Left cardiac atrium (tissue), 4 donors: ENCODE measurements at regions not wholly inside any gene's neighbourhood (a gene's known extent, or its start where the extent isn't known, plus 50 kb on each side); places are given as distances from the start of the nearest gene placed in this dataset.

ENCODE experiments used
- ATAC-seq, 2 donors: fragments of 200-7000 bp; cut with Tn5 transposase; one replicate each; pipeline ENCODE4 v1.9.1; 2020; ENCODE audit warnings: mild to moderate bottlenecking in 2 of 2, moderate library complexity in 2 of 2
- DNase-seq: peaks from one replicate; pipeline ENCODE4 v3.0.0-alpha.2; 2020
- intact Hi-C, 2 donors: fragments of 100-400 bp; cut with DNase I; formaldehyde crosslinking; loops; one replicate each; pipeline versions ENCODE4 v1.14.1 to v1.15.1; 2022 to 2023
- donor health status: DM: no; HTN: yes; CAD: no.
- donor health status: DM: no; HTN: yes; CAD: no; lungs with severe emphysema.
- donor health status: DM: yes; HTN: yes; CAD: no.
- donor health status: Dilated cardiomyopathy.

DNA sequence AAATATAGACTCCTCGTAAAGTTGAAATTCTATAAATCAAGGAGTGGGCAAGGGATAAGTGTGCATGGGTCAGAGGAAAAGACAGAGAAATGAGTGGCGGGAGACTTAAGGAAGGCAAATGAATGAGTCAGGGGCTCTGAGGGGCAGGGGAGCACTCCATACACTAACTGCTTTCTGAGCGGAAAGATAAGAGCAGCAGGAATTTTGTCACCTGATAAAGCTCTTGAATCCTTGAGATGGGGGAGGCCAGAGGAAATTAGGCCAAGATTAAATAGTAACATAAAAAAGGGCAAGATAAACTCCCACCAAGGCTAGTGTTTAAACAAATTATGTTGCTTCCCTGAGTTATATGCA lies 191.0 kb upstream of the S1PR3 start:
- intact Hi-C loops, result no loop called here
- ATAC-seq (peak in 1 of 2 donors; percentile 42), DNase-seq (no peak)

- ATAC-seq (peak in 1 of 2 donors; percentile 57), DNase-seq (no peak)
- intact Hi-C loops, result no loop called here
Observed at GRCh38 chr9:88801214-88801796, 190.0 kb upstream of the S1PR3 start.

DNA sequence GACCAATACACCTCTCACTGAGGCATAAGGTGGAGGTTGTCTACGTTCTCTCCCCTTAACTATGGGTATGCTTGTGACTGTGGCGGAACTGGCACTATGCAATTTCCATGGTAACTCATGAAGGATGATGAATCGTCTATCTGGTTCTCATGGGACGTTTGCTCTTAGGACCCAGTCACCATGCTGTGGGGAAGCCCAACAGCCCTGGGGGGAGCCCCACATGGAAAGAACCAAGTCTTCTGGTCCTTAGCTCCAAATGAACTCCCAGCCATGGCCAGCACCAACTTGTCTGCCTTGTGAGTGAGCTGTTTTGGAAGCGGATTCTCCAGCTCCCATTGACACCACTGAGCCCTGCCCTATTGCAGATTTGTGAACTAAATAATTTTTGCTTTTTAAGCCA lies 188.7 kb upstream of the S1PR3 start:
- ATAC-seq (no peak), DNase-seq (no peak)
- intact Hi-C loops, result no loop called here

- no peak for ATAC-seq
- no peak for DNase-seq
- intact Hi-C loops, result no loop called here
Observed at GRCh38 chr9:88803546-88804253, 187.6 kb upstream of the S1PR3 start.

GRCh38 chr9:88804254-88804596 lies 187.0 kb upstream of the S1PR3 start:
- DNase-seq (no peak), ATAC-seq (no peak)
- intact Hi-C loops, result no loop called here

DNA sequence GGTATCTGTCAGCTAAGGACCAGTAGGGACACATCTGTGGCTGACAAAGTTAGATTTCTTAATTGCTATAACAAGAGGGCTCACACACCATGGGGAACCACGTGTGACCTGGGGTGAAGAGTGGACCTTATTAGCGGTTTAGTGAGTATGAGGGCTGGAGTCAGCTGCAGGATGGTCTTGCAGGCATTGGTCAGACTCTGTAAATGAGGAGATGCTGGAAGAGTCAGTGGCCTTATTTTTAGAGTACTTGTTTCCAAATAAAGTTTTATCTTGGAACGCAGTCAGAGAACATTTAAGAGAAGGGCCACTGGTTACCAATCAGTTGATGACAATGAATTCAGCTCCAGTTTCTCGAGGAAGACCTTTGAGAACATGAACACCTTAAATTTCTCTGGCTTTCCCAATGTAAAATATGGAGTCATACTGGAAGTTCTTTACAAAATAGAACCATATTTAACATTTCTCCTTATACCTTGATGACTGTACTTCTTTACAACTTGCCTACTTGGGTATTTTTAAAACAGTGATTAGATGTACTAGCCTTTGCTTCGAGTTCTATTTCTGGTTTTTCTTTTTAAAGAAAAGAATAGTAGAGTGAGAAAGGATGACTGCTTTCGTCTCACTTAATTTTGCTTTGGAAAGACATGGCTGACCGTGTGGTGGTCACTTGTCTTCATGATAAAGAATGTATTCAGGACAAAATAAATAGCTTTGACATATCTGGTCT lies 185.9 kb upstream of the S1PR3 start:
- DNase-seq, result no peak
- ATAC-seq, result peak; percentile 27 to 39
- intact Hi-C loops, result loop anchor here in 1 of 2 donors (5.0 kb wide), 1 partner anchor 67 kb away; no protein-coding TSS in a partner anchor

- no peak for DNase-seq
- intact Hi-C loops, result loop anchor here in 1 of 2 donors (5.0 kb wide), 1 partner anchor 65 kb away; no protein-coding TSS in a partner anchor
- ATAC-seq, result no peak
Observed at GRCh38 chr9:88807426-88807825, 183.8 kb upstream of the S1PR3 start.

- intact Hi-C loops, result loop anchor here in 1 of 2 donors (5.0 kb wide), 1 partner anchor 64 kb away; no protein-coding TSS in a partner anchor
- no peak for DNase-seq
- no peak for ATAC-seq
Observed at GRCh38 chr9:88808019-88808656, 183.1 kb upstream of the S1PR3 start.

- DNase-seq (no peak), ATAC-seq (no peak)
- intact Hi-C loops, result loop anchor here in 1 of 2 donors (5.0 kb wide), 1 partner anchor 63 kb away; no protein-coding TSS in a partner anchor
Observed at GRCh38 chr9:88808761-88809354, 182.4 kb upstream of the S1PR3 start.

GRCh38 chr9:88809355-88810161 lies 181.7 kb upstream of the S1PR3 start:
- ATAC-seq (peak in 1 of 2 donors; percentile 54), DNase-seq (no peak)
- intact Hi-C loops, result loop anchor here in 1 of 2 donors (5.0 kb wide), 1 partner anchor 63 kb away; no protein-coding TSS in a partner anchor

- ATAC-seq (no peak), DNase-seq (no peak)
- intact Hi-C loops, result no loop called here
Observed at GRCh38 chr9:88810826-88811225, 180.4 kb upstream of the S1PR3 start.

- DNase-seq, result no peak
- intact Hi-C loops, result no loop called here
- ATAC-seq, result no peak
Observed at GRCh38 chr9:88811511-88811910, 179.8 kb upstream of the S1PR3 start.

DNA sequence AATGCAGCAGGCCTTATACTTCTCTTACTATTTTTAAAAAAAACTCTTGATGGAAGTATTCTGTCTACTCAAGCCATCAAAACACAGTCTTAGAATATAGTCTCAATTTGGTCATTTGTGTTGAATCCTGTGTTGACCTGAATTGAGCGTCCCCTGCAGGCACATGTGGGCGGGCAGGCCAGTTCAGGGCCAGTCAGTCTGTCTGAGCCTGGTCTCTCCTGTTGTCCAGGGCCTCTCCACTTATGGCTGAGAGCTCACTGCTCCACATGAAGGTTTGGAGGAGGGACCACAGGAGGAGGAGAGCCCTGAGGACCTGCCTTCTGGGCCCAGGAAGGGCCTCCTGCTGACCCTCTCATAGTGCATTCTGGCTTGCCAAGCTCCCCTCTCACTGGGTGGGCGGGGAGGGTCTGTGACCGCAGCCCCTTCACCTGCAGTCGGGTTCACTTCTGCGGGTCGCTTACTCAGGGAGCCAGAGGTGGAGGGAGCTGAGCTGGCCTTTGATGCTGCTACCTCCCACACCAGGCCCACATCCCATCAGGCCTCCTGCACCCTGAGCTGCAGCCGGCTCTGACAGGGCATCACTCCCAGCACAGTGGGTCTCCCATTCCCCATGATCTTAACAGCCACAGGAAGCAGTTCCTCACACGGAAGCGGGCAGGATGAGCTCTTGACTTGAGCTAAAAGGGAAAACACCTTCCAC lies 178.2 kb upstream of the S1PR3 start:
- no peak for ATAC-seq
- intact Hi-C loops, result no loop called here
- DNase-seq, result no peak

GRCh38 chr9:88813638-88814209 lies 177.5 kb upstream of the S1PR3 start:
- intact Hi-C loops, result no loop called here
- DNase-seq, result no peak
- no peak for ATAC-seq

- intact Hi-C loops, result no loop called here
- peak; percentile 68 for DNase-seq
- ATAC-seq, result peak; percentile 90 to 95
Observed at GRCh38 chr9:88814577-88814976, 176.7 kb upstream of the S1PR3 start.

DNA sequence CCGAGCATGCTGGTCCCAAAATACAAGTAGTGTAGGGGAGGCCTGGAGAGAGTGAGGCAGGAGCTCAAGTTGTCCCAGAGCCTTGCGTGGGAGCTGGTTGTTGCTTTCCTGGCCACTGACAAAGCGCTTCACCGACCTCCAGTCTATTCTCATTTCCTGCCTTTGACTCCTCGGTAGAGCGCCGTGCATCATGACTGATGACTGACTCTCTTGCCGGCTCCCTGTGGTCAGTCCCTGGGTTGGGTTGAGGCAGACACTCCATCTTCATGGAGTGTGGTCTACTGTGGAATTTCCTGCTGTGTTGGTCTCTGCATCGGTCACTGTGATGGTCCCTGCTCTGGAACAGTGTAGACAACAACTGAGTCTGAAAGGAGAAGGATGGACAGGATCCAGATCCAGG lies 175.1 kb upstream of the S1PR3 start:
- intact Hi-C loops, result no loop called here
- no peak for ATAC-seq
- no peak for DNase-seq

DNA sequence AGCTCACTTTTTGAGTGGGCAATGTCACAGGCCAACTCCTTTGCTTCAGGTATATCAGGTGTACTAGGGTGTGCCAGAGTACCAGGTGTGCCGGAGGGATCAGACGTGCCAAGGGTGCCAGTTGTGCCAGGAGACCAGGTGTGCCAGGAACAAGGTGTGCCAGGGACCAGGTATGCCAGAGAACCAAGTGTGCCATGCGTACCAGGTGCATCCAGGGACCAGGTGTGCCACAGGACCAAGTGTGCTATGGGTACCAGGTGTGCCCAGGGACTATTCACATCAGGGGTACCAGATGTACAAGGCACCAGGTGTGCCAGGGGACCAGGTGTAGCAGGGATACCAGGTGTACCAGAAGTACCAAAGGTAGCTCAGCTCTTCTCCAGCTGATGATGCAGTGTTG lies 174.7 kb upstream of the S1PR3 start:
- no peak for DNase-seq
- no peak for ATAC-seq
- intact Hi-C loops, result no loop called here

DNA sequence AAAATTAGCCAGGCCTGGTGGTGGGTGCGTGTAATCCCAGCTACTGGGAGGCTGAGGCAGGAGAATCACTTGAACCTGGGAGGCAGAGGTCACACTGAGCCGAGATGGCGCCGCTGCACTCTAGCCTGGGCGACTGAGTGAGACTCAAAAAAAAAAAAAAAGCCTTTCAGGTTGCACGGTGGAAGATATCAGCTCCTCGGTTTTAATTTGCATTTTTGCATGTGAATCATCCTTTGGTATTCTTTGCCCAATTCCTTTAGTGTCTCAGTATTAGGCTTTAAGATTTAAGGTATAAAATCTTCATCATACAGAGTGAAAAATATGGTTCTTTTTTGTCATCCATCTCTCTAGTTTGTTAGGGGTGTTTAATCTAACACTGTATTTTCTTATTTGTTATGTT lies 173.6 kb upstream of the S1PR3 start:
- no peak for ATAC-seq
- intact Hi-C loops, result no loop called here
- no peak for DNase-seq
